Spleen (tissue), 11 donors: ENCODE measurements at regions not wholly inside any gene's neighbourhood (a gene's known extent, or its start where the extent isn't known, plus 50 kb on each side); places are given as distances from the start of the nearest gene placed in this dataset.
"Not testable (repeated sequence)": the region's sequence is repeated elsewhere in the genome, so short reads cannot be mapped to it uniquely, and the experiment has no call there.

Experiments used
- DNase-seq: peaks from one replicate; pipeline ENCODE4 v3.0.0-alpha.2; 2020
- H3K27ac ChIP-seq, 8 donors: fragments of 200-600 bp; sonication (generic) in 7 of 8; 1 replicate in 4 of 8; 2 replicates in 4 of 8; pipeline versions ENCODE4 v1.5.0 to v1.8.0; 2016 to 2021; ENCODE audit warnings: inconsistent platforms in 4 of 8, mild to moderate bottlenecking in 4 of 8, moderate library complexity in 1 of 8
- H3K27me3 ChIP-seq, 7 donors: fragments of 200-600 bp; sonication (generic) in 6 of 7; replicated peaks in 1 of 7; 1 replicate in 4 of 7; 2 replicates in 3 of 7; pipeline versions ENCODE4 v1.5.0 to v1.8.0; 2016 to 2021; ENCODE audit warnings: inconsistent platforms in 3 of 7, mild to moderate bottlenecking in 1 of 7
- H3K36me3 ChIP-seq, 6 donors: fragments of 200-600 bp; sonication (generic) in 5 of 6; 1 replicate in 4 of 6; 2 replicates in 2 of 6; pipeline versions ENCODE4 v1.5.0 to v1.8.0; 2016 to 2021; ENCODE audit warnings: inconsistent platforms in 2 of 6
- H3K4me1 ChIP-seq, 6 donors: fragments of 200-600 bp; sonication (generic) in 5 of 6; 1 replicate in 3 of 6; 2 replicates in 3 of 6; pipeline versions ENCODE4 v1.5.0 to v1.8.0; 2016 to 2021; ENCODE audit warnings: inconsistent platforms in 3 of 6
- H3K4me3 ChIP-seq, 8 donors: fragments of 200-600 bp; sonication (generic) in 7 of 8; 1 replicate in 4 of 8; 2 replicates in 4 of 8; pipeline versions ENCODE4 v1.5.0 to v1.8.0; 2016 to 2021; ENCODE audit warnings: inconsistent platforms in 4 of 8, mild to moderate bottlenecking in 4 of 8, moderate library complexity in 2 of 8
- H3K9me3 ChIP-seq, 8 donors: fragments of 200-600 bp; sonication (generic) in 7 of 8; 1 replicate in 4 of 8; 2 replicates in 4 of 8; pipeline versions ENCODE4 v1.5.0 to v1.8.0; 2016 to 2021; ENCODE audit warnings: inconsistent platforms in 4 of 8
- CTCF ChIP-seq, 11 experiments: fragments of 200-600 bp in 7 of 11; fragments of 450-650 bp in 4 of 11; sonication (generic) in 4 of 11; IDR thresholded peaks in 8 of 11; conservative IDR thresholded peaks in 3 of 11; 1 replicate in 7 of 11; 2 replicates in 4 of 11; pipeline versions ENCODE4 v1.4.0 to v1.8.0; 2016 to 2021; ENCODE audit warnings: antibody characterized with exemption in 11 of 11, inconsistent platforms in 4 of 11, mild to moderate bottlenecking in 1 of 11
- POLR2A ChIP-seq, 3 donors: fragments of 450-650 bp; IDR thresholded peaks; one replicate each; pipeline ENCODE4 v1.5.1; 2017; ENCODE audit warnings: antibody characterized with exemption in 3 of 3, mild to moderate bottlenecking in 1 of 3
- POLR2AphosphoS5 ChIP-seq, 3 donors: sonication (generic); formaldehyde crosslinking; IDR thresholded peaks; one replicate each; pipeline ENCODE4 v1.5.1; 2017; ENCODE audit warnings: antibody characterized with exemption in 3 of 3
- WGBS, 5 donors: extraction: QIAGEN DNeasy Blood & Tissue Kit in 3 of 5; methylation state at CpG; one replicate each; pipeline versions ENCODE4 v1.1.5 to v1.1.7; 2013 to 2018; 5-methylcytosine and 5-hydroxymethylcytosine counted together
- intact Hi-C: fragments of 100-400 bp; cut with DNase I; formaldehyde crosslinking; loops from one replicate; pipeline ENCODE4 v1.15.0; 2023; ENCODE audit warnings: low total_unique reads
- donor health status: healthy with polysubstance abuse.
- donor health status: DM: no; HTN: no; CAD: no; lungs with moderate emphysema.
- donor health status: DM: no; HTN: no; CAD: no.
- donor health status: Bipolar disorder and iron deficiency.
- donor health status: healthy.
- donor health status: DM: no; HTN: no; CAD: no.
- donor health status: DM: yes; HTN: yes; CAD: no.

DNA sequence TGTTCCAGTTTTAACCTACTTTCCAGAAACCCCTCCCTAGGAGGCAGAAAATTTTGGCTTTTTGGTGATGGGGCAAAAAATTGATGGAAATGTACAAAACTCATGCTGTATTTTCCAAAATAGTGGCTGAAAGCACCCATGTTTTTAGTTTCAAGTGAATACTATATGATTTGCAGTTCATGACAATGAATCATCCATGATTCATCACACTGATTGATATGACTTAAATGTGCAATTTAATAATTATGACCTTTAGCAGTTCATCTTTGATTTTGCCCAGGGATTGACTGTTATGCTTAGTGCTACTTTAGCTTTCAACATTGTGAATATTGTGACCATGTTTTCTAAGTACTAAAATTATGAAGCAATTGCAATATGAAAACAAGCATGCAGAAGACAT, 478.7 kb downstream of the HTR1B start:
- intact Hi-C loops = no loop called here
- H3K36me3 ChIP-seq = no peaks in the 10 kb centered on the region
- H3K4me3 ChIP-seq = no peak overlapping the region
- TF ChIP-seq POLR2AphosphoS5 (IDR thresholded peaks at IDR 0.05) = no peak
- no peak for TF ChIP-seq CTCF (IDR thresholded peaks at IDR 0.05 in 8 of 11, conservative IDR thresholded peaks at IDR 0.05 in 3 of 11)
- TF ChIP-seq POLR2A (IDR thresholded peaks at IDR 0.05) = no peak
- no peaks in the 10 kb centered on the region for H3K27me3 ChIP-seq
- peaks cover 0 to 23% (median 11%) of the 10 kb centered on the region in 8 donors for H3K9me3 ChIP-seq
- H3K4me1 ChIP-seq = no peaks in the 10 kb centered on the region
- no peak for DNase-seq
- no peak overlapping the region for H3K27ac ChIP-seq

GRCh38 chr6:76982476-76983199, 480.7 kb downstream of the HTR1B start:
- H3K9me3 ChIP-seq = peaks cover 0 to 8% (median 0%) of the 10 kb centered on the region in 8 donors
- TF ChIP-seq POLR2A (IDR thresholded peaks at IDR 0.05) (no peak), POLR2AphosphoS5 (IDR thresholded peaks at IDR 0.05) (no peak), CTCF (IDR thresholded peaks at IDR 0.05 in 8 of 11, conservative IDR thresholded peaks at IDR 0.05 in 3 of 11) (no peak)
- 86 to 91% (median 88%) methylated on average over 3 of the region's 3 CpGs for WGBS, 5 donors
- no peak overlapping the region for H3K4me3 ChIP-seq
- intact Hi-C loops = no loop called here
- no peaks in the 10 kb centered on the region for H3K4me1 ChIP-seq
- no peak for DNase-seq
- no peak overlapping the region for H3K27ac ChIP-seq
- no peaks in the 10 kb centered on the region for H3K36me3 ChIP-seq
- H3K27me3 ChIP-seq = no peaks in the 10 kb centered on the region

GRCh38 chr6:76972474-76972873, 490.8 kb downstream of the HTR1B start:
- Histone ChIP-seq H3K36me3 (no peaks in the 10 kb centered on the region), H3K4me1 (no peaks in the 10 kb centered on the region), H3K27me3 (no peaks in the 10 kb centered on the region), H3K27ac (no peak overlapping the region), H3K9me3 (peaks cover 0 to 11% (median under 1%) of the 10 kb centered on the region in 8 donors), H3K4me3 (no peak overlapping the region)
- intact Hi-C loops = no loop called here
- no peak for DNase-seq
- TF ChIP-seq CTCF (IDR thresholded peaks at IDR 0.05 in 8 of 11, conservative IDR thresholded peaks at IDR 0.05 in 3 of 11) (no peak), POLR2A (IDR thresholded peaks at IDR 0.05) (no peak), POLR2AphosphoS5 (IDR thresholded peaks at IDR 0.05) (no peak)

- 87 to 93% (median 88%) methylated on average over 15 of the region's 15 CpGs for WGBS, 5 donors
Measured at GRCh38 chr6:76959177-76959576, 504.1 kb downstream of the HTR1B start.

More at GRCh38 chr6:76959177-76959576, 504.1 kb downstream of the HTR1B start:
- intact Hi-C loops, H3K4me3 ChIP-seq, DNase-seq, H3K4me1 ChIP-seq, H3K36me3 ChIP-seq, H3K27me3 ChIP-seq, H3K27ac ChIP-seq: not testable (repeated sequence)
- peaks cover 0 to 20% (median 0%) of the 10 kb centered on the region in 8 donors for H3K9me3 ChIP-seq
